Peyer's patch (tissue), 4 donors: ENCODE measurements at regions not wholly inside any gene's neighbourhood (a gene's known extent, or its start where the extent isn't known, plus 50 kb on each side); places are given as distances from the start of the nearest gene placed in this dataset.

Source experiments
- POLR2A ChIP-seq, 2 donors: fragments of 450-650 bp; IDR thresholded peaks; one replicate each; pipeline ENCODE4 v1.5.1; 2017; ENCODE audit warnings: antibody characterized with exemption in 2 of 2, mild to moderate bottlenecking in 2 of 2, moderate library complexity in 2 of 2
- TF ChIP-seq, protein P1 (sequence below), 6 experiments: fragments of 450-650 bp in 4 of 6; fragments of 200-600 bp in 2 of 6; sonication (generic) in 1 of 6; IDR thresholded peaks; one replicate each; pipeline ENCODE4 v1.5.1; 2017 to 2019; ENCODE audit warnings: antibody characterized with exemption in 6 of 6, mild to moderate bottlenecking in 3 of 6, moderate library complexity in 1 of 6

DNA sequence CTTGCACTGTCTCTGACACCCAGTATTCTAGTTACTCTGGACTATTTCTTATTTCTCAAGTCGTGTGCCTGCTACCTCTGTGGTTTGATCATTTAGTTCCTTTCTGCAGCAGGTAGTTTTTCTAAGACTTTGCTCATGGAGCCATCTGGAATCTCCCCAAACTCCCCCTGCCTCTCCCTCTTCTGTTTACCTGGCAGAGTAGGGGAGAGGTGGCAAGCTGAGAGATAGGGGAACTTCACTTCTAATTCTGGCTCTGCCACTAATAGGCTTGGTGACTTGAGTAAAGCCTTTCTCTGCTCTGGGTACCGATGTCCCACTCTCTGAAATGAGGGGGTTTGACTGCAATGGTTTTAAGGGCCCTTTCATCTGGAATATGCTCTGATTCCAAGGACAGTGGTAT, 141.3 kb downstream of the CPEB2 start:
- TF ChIP-seq, protein P1, sequence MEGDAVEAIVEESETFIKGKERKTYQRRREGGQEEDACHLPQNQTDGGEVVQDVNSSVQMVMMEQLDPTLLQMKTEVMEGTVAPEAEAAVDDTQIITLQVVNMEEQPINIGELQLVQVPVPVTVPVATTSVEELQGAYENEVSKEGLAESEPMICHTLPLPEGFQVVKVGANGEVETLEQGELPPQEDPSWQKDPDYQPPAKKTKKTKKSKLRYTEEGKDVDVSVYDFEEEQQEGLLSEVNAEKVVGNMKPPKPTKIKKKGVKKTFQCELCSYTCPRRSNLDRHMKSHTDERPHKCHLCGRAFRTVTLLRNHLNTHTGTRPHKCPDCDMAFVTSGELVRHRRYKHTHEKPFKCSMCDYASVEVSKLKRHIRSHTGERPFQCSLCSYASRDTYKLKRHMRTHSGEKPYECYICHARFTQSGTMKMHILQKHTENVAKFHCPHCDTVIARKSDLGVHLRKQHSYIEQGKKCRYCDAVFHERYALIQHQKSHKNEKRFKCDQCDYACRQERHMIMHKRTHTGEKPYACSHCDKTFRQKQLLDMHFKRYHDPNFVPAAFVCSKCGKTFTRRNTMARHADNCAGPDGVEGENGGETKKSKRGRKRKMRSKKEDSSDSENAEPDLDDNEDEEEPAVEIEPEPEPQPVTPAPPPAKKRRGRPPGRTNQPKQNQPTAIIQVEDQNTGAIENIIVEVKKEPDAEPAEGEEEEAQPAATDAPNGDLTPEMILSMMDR (IDR thresholded peaks at IDR 0.05), result no peak
- TF ChIP-seq POLR2A (IDR thresholded peaks at IDR 0.05), result no peak
